ENCODE measurements at regions not wholly inside any gene's neighbourhood (a gene's known extent, or its start where the extent isn't known, plus 50 kb on each side); places are given as distances from the start of the nearest gene placed in this dataset.

GRCh38 chr11:91435694-91436395 is 788.8 kb upstream of the FAT3 start:
- Histone ChIP-seq H3K27ac (no peak overlapping the region), H3K36me3 (replicated peaks; ENCODE audit: insufficient read depth, low read depth) (no peaks in the 10 kb centered on the region), H3K9me3 (ENCODE audit: low read depth) (no peaks in the 10 kb centered on the region), H2AFZ (no peak overlapping the region), H3K79me2 (no peaks in the 10 kb centered on the region), H3K4me3 (no peak overlapping the region), H3K4me1 (ENCODE audit: insufficient read depth) (no peaks in the 10 kb centered on the region), H3K27me3 (no peaks in the 10 kb centered on the region), H4K20me1 (ENCODE audit: insufficient read depth, poor library complexity, severe bottlenecking) (no peaks in the 10 kb centered on the region), H3K9me2 (replicated peaks; ENCODE audit: insufficient read depth) (no peaks in the 10 kb centered on the region), H3K4me2 (no peak overlapping the region)
- TF ChIP-seq EZH2 (IDR thresholded peaks at IDR 0.05; ENCODE audit: borderline replicate concordance): no peak
- TF ChIP-seq CTCF (IDR thresholded peaks at IDR 0.05; ENCODE audit: poor library complexity): peak; percentile 28
- DNase-seq (ENCODE audit: low spot score): peak; percentile 15
- 50% methylated on average over 7 of the region's 7 CpGs for WGBS (ENCODE audit: low lambda C conversion rate, missing lambda C conversion rate)

- no peaks in the 10 kb centered on the region for H3K9me3 ChIP-seq (ENCODE audit: low read depth)
- H3K27me3 ChIP-seq: no peaks in the 10 kb centered on the region
- H3K9me2 ChIP-seq (replicated peaks; ENCODE audit: insufficient read depth): no peaks in the 10 kb centered on the region
- no peaks in the 10 kb centered on the region for H3K36me3 ChIP-seq (replicated peaks; ENCODE audit: insufficient read depth, low read depth)
- no peak for DNase-seq (ENCODE audit: low spot score)
- WGBS (ENCODE audit: low lambda C conversion rate, missing lambda C conversion rate): 84% methylated on average over 8 of the region's 8 CpGs
- H3K79me2 ChIP-seq: no peaks in the 10 kb centered on the region
- H2AFZ ChIP-seq: no peak overlapping the region
- no peak overlapping the region for H3K27ac ChIP-seq
- no peaks in the 10 kb centered on the region for H4K20me1 ChIP-seq (ENCODE audit: insufficient read depth, poor library complexity, severe bottlenecking)
- no peak for TF ChIP-seq EZH2phosphoT487 (IDR thresholded peaks at IDR 0.05; ENCODE audit: low read depth, severe bottlenecking, unreplicated experiment)
- no peak for TF ChIP-seq EZH2 (IDR thresholded peaks at IDR 0.05; ENCODE audit: borderline replicate concordance)
- TF ChIP-seq CTCF (IDR thresholded peaks at IDR 0.05; ENCODE audit: poor library complexity): no peak
- no peak overlapping the region for H3K4me3 ChIP-seq
- no peak overlapping the region for H3K4me2 ChIP-seq
- no peaks in the 10 kb centered on the region for H3K4me1 ChIP-seq (ENCODE audit: insufficient read depth)
Observed at GRCh38 chr11:91433284-91434010, 791.2 kb upstream of the FAT3 start.

GRCh38 chr11:91421641-91422040 is 803.0 kb upstream of the FAT3 start:
- Histone ChIP-seq H3K9me3 (ENCODE audit: low read depth) (no peaks in the 10 kb centered on the region), H3K4me2 (no peak overlapping the region), H3K79me2 (no peaks in the 10 kb centered on the region), H3K4me3 (no peak overlapping the region), H3K4me1 (ENCODE audit: insufficient read depth) (no peaks in the 10 kb centered on the region), H3K27ac (no peak overlapping the region), H3K27me3 (no peaks in the 10 kb centered on the region), H2AFZ (no peak overlapping the region), H4K20me1 (ENCODE audit: insufficient read depth, poor library complexity, severe bottlenecking) (no peaks in the 10 kb centered on the region), H3K36me3 (replicated peaks; ENCODE audit: insufficient read depth, low read depth) (no peaks in the 10 kb centered on the region), H3K9me2 (replicated peaks; ENCODE audit: insufficient read depth) (no peaks in the 10 kb centered on the region)
- TF ChIP-seq EZH2phosphoT487 (IDR thresholded peaks at IDR 0.05; ENCODE audit: low read depth, severe bottlenecking, unreplicated experiment): no peak
- TF ChIP-seq CTCF (IDR thresholded peaks at IDR 0.05; ENCODE audit: poor library complexity): no peak
- TF ChIP-seq EZH2 (IDR thresholded peaks at IDR 0.05; ENCODE audit: borderline replicate concordance): no peak
- no peak for DNase-seq (ENCODE audit: low spot score)
- 74% methylated on average over 3 of the region's 3 CpGs for WGBS (ENCODE audit: low lambda C conversion rate, missing lambda C conversion rate)

Measured in hepatocyte (in vitro differentiated cells).